ENCODE measurements at regions not wholly inside any gene's neighbourhood (a gene's known extent, or its start where the extent isn't known, plus 50 kb on each side); places are given as distances from the start of the nearest gene placed in this dataset.

DNA sequence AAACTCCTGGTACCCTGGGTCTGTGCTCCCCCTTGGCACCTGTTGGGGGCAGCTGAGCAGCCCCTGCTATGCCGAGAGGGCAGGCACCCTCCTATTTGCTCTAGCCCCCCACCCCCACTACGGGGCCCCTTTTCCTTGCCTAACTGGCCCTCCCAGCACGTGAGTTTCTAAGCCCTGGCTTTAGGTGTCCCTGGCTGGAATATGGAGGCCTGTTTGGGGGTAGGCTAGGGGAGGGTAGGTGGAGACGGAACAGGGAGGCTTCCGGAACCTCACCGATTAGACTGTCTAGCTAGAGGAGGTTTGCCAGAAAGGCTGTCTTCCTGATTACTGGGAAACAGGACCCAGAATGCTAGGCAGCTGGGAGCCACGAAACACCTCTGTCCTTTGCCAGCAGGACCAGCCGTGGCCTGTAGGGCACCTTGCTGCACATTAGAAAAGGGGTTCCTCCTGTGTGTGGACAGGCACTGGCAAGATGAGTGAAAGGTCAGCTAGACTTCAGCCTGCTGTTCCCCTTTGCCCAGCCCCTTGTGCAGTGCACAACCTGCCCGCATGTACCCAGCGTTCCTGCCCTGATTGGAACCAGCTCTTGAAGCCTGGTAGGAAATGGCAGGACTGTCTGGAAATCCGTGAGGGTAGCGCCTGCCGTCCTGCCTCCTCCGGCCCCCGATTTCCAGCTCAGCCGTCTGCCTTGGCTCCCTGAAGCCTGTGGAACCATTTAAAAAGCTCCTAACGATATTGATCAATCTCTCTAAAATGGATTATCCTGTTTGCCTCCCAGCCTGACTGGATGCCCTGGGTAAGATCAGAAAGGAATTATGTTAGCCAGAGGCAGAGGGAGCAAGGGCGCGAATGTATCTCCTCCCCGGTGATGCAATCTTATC is 83.4 kb upstream of the GSE1 start:
- intact Hi-C loops (cut with micrococcal nuclease; ENCODE audit: unreplicated experiment) (loop anchor here (10.0 kb wide), 1 partner anchor 85 kb away; the partner anchor contains the start of gene GSE1), in situ Hi-C loops (cut with HindIII; ENCODE audit: extremely low pct_ligation_motif_present, low pct_unique_long_range_greater_than_20kb) (no loop called here)
- CTCF ChIA-PET (ENCODE audit: low intra/inter-chr PET ratio, low total read pairs): interaction anchor here (1.2 kb wide), 1 partner anchor 18 kb away, joined by 3 read pairs; no protein-coding TSS in a partner anchor
- Histone ChIP-seq H3K79me2 (ENCODE audit: insufficient read depth, low read length) (no peaks in the 10 kb centered on the region), H3K4me3 (replicated peaks in 1 of 3; ENCODE audit: insufficient read depth in 1 of 3, low read depth in 2 of 3, low read length in 3 of 3) (no peak overlapping the region; a peak in 1 of 6 replicates), H3K4me1 (ENCODE audit: insufficient read depth, low read length) (peaks cover 99% of the 10 kb centered on the region), H2AFZ (ENCODE audit: low read length) (no peak overlapping the region), H4K20me1 (ENCODE audit: insufficient read depth, low read length) (no peaks in the 10 kb centered on the region), H3K27me3 (ENCODE audit: control insufficient read depth in 1 of 2, insufficient read depth in 2 of 2, low read length in 2 of 2) (no peaks in the 10 kb centered on the region), H3K27ac (ENCODE audit: extremely low read length, insufficient read depth, low read length) (peak overlapping the region; percentile 35), H3K36me3 (replicated peaks in 1 of 2; ENCODE audit: control insufficient read depth in 1 of 2, insufficient read depth in 2 of 2, low read length in 2 of 2) (no peaks in the 10 kb centered on the region), H3K4me2 (ENCODE audit: low read depth, low read length) (peak overlapping the region; percentile 46), H3K9me3 (ENCODE audit: low read length) (no peaks in the 10 kb centered on the region), H3K9ac (ENCODE audit: insufficient read depth, low read depth, low read length) (peak overlapping the region; percentile 21; the same call in 1 of the 2 replicates)
- ATAC-seq: peak; percentile 25
- no peak for DNase-seq (ENCODE audit: low spot score)
- no TSS peak for BruUV-seq (replicated peaks)
- WGBS (ENCODE audit: low lambda C conversion rate): 70% methylated on average over 19 of the region's 20 CpGs
- FAIRE-seq: peak; percentile 62
- POLR2A ChIA-PET: interaction anchor here (0.8 to 8.9 kb wide), 7 partner anchors 8 to 108 kb away, joined by 3 to 99 read pairs (median 5); partner anchors contain the start of gene GSE1
- TF ChIP-seq BHLHE40 (IDR thresholded peaks at IDR 0.05; ENCODE audit: low read length) (peak; percentile 56; the same call in 1 of the 2 replicates), RXRA (CRISPR knock-in tag; IDR thresholded peaks at IDR 0.05) (peak; percentile 54; the same call in 1 of the 2 replicates), TBX2 (CRISPR knock-in tag; IDR thresholded peaks at IDR 0.05; ENCODE audit: borderline replicate concordance) (0 out of 2 replicates have a peak, but pooled peaks have one; percentile 37), PATZ1 (CRISPR knock-in tag; IDR thresholded peaks at IDR 0.05) (peak; percentile 53), ZBTB38 (CRISPR knock-in tag; IDR thresholded peaks at IDR 0.05) (peak; percentile 61), CHD2 (IDR thresholded peaks at IDR 0.05; ENCODE audit: low read depth, low read length) (0 out of 2 replicates have a peak, but pooled peaks have one; percentile 8), AGO1 (IDR thresholded peaks at IDR 0.05; ENCODE audit: low read depth, low read length, poor library complexity, severe bottlenecking) (peak; percentile 9), ZBTB33 (CRISPR knock-in tag; IDR thresholded peaks at IDR 0.05) (peak; percentile 6; the same call in 1 of the 2 replicates), ZMYM3 (CRISPR knock-in tag; IDR thresholded peaks at IDR 0.05) (peak; percentile 60), ZFX (CRISPR knock-in tag; IDR thresholded peaks at IDR 0.05; ENCODE audit: low read depth) (peak; percentile 16; the same call in 1 of the 2 replicates), ZNF546 (CRISPR knock-in tag; conservative IDR thresholded peaks at IDR 0.05) (0 out of 2 replicates have a peak, but pooled peaks have one; percentile 26), ELF4 (CRISPR knock-in tag; IDR thresholded peaks at IDR 0.05; ENCODE audit: borderline replicate concordance) (no peak), CREM (IDR thresholded peaks at IDR 0.05) (no peak), CREM (CRISPR knock-in tag; IDR thresholded peaks at IDR 0.05) (no peak), ZNF770 (CRISPR knock-in tag; IDR thresholded peaks at IDR 0.05) (0 out of 2 replicates have a peak, but pooled peaks have one; percentile 18)
